ENCODE measurements at regions not wholly inside any gene's neighbourhood (a gene's known extent, or its start where the extent isn't known, plus 50 kb on each side); places are given as distances from the start of the nearest gene placed in this dataset.
A peak's percentile ranks its signal among the peaks of the same experiment; 100 is the strongest.

DNA sequence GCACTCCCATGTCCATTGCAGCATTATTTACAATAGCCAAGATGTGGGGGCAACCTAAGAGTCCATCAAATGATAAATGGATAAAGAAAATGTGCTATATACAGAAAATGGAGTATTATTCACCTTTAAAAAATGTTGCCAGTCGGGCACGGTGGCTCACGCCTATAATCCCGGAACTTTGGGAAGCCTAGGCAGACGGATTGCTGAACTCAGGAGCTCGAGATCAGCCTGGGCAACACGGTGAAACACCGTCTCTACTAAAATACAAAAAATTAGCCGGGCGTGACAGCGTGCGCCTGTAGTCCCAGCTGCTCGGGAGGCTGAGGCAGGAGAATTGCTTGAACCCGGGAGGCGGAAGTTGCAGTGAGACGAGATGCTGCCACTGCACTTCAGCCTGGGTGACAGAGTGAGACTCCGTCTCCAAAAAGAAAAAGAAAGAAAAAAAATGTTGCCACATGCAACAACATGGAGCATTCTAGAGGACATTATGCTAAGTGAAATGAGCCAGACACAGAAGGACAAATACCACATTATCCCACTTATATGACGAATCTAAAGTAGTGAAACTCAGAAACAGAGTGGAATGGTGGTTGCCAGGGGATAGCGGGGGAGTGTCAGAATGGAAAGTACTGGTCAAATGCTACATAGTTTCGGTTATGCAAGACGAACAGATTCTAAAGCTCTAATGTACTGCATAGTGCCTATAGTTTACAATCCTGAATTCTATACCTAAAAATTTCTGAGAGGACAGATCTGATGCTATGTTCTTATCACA is 1385.6 kb upstream of the TMEFF2 start:
- H2BK5ac ChIP-seq (ENCODE audit: low read depth, low read length, poor library complexity, severe bottlenecking): no peak overlapping the region
- 92% methylated on average over 19 of the region's 21 CpGs for WGBS
- H3K27me3 ChIP-seq (ENCODE audit: control insufficient read depth in 1 of 2, insufficient read depth in 1 of 2, low read length in 2 of 2): no peaks in the 10 kb centered on the region
- H3K4me2 ChIP-seq (ENCODE audit: low read length, poor library complexity, severe bottlenecking): no peak overlapping the region
- DNase-seq: no peak
- H3K23ac ChIP-seq (ENCODE audit: low read length in 2 of 2): no peak overlapping the region
- no peak overlapping the region for H3K18ac ChIP-seq (ENCODE audit: low read depth in 1 of 2, low read length in 2 of 2)
- H2AFZ ChIP-seq (ENCODE audit: low read depth, low read length): no peak overlapping the region
- H3K79me1 ChIP-seq (replicated peaks; ENCODE audit: low read length, poor library complexity, severe bottlenecking): peaks cover 3% of the 10 kb centered on the region
- H2BK12ac ChIP-seq (ENCODE audit: low read length in 2 of 2): no peak overlapping the region
- peaks cover 2% of the 10 kb centered on the region for H3K4me1 ChIP-seq (ENCODE audit: control insufficient read depth, insufficient read depth, low read depth, low read length)
- no peak overlapping the region for H2AK5ac ChIP-seq (ENCODE audit: low read length, severe bottlenecking)
- H3K36me3 ChIP-seq (ENCODE audit: control insufficient read depth in 1 of 2, insufficient read depth in 2 of 2, low read depth in 1 of 2, low read length in 2 of 2): no peaks in the 10 kb centered on the region
- H2BK120ac ChIP-seq (ENCODE audit: low read depth, low read length): no peak overlapping the region
- no peak overlapping the region for H2BK15ac ChIP-seq (ENCODE audit: low read depth, poor library complexity, severe bottlenecking)
- H4K8ac ChIP-seq (ENCODE audit: low read length): no peak overlapping the region
- no peaks in the 10 kb centered on the region for H3K9me3 ChIP-seq (ENCODE audit: control insufficient read depth, low read length)
- H3K27ac ChIP-seq (ENCODE audit: low read length, poor library complexity, severe bottlenecking): no peak overlapping the region
- no peak overlapping the region for H3K4ac ChIP-seq (ENCODE audit: low read depth in 1 of 2, low read length in 2 of 2)
- no peak overlapping the region for H3K14ac ChIP-seq (ENCODE audit: low read length in 2 of 2)
- no peak overlapping the region for H3K4me3 ChIP-seq (ENCODE audit: insufficient read depth in 1 of 2, low read depth in 1 of 2, low read length in 2 of 2)
- H3K9ac ChIP-seq (ENCODE audit: low read length): no peak overlapping the region
- H4K91ac ChIP-seq (ENCODE audit: low read length): no peak overlapping the region

- no peaks in the 10 kb centered on the region for H3K9me3 ChIP-seq (ENCODE audit: control insufficient read depth, low read length)
- no peaks in the 10 kb centered on the region for H3K27me3 ChIP-seq (ENCODE audit: control insufficient read depth in 1 of 2, insufficient read depth in 1 of 2, low read length in 2 of 2)
- H2BK15ac ChIP-seq (ENCODE audit: low read depth, poor library complexity, severe bottlenecking): no peak overlapping the region
- no peak overlapping the region for H3K27ac ChIP-seq (ENCODE audit: low read length, poor library complexity, severe bottlenecking)
- no peak overlapping the region for H3K4me2 ChIP-seq (ENCODE audit: low read length, poor library complexity, severe bottlenecking)
- H3K18ac ChIP-seq (ENCODE audit: low read depth in 1 of 2, low read length in 2 of 2): no peak overlapping the region
- no peak overlapping the region for H2BK120ac ChIP-seq (ENCODE audit: low read depth, low read length)
- no peak overlapping the region for H2BK5ac ChIP-seq (ENCODE audit: low read depth, low read length, poor library complexity, severe bottlenecking)
- no peak overlapping the region for H3K9ac ChIP-seq (ENCODE audit: low read length)
- no peak for DNase-seq
- H2BK12ac ChIP-seq (ENCODE audit: low read length in 2 of 2): no peak overlapping the region
- no peak overlapping the region for H3K23ac ChIP-seq (ENCODE audit: low read length in 2 of 2)
- H3K4me1 ChIP-seq (ENCODE audit: control insufficient read depth, insufficient read depth, low read depth, low read length): no peaks in the 10 kb centered on the region
- WGBS: 82% methylated on average over 1 of the region's 2 CpGs
- no peak overlapping the region for H3K4ac ChIP-seq (ENCODE audit: low read depth in 1 of 2, low read length in 2 of 2)
- no peak overlapping the region for H3K4me3 ChIP-seq (ENCODE audit: insufficient read depth in 1 of 2, low read depth in 1 of 2, low read length in 2 of 2)
- H2AFZ ChIP-seq (ENCODE audit: low read depth, low read length): no peak overlapping the region
- H3K79me1 ChIP-seq (replicated peaks; ENCODE audit: low read length, poor library complexity, severe bottlenecking): peaks cover 1% of the 10 kb centered on the region
- no peaks in the 10 kb centered on the region for H3K36me3 ChIP-seq (ENCODE audit: control insufficient read depth in 1 of 2, insufficient read depth in 2 of 2, low read depth in 1 of 2, low read length in 2 of 2)
- no peak overlapping the region for H3K14ac ChIP-seq (ENCODE audit: low read length in 2 of 2)
- H4K8ac ChIP-seq (ENCODE audit: low read length): no peak overlapping the region
- no peak overlapping the region for H4K91ac ChIP-seq (ENCODE audit: low read length)
- no peak overlapping the region for H2AK5ac ChIP-seq (ENCODE audit: low read length, severe bottlenecking)
Observed at GRCh38 chr2:193566886-193567285, 1372.2 kb upstream of the TMEFF2 start.

- WGBS: 52% methylated on average over 2 of the region's 2 CpGs
- Histone ChIP-seq H3K14ac (ENCODE audit: low read length in 2 of 2) (no peak overlapping the region), H3K23ac (ENCODE audit: low read length in 2 of 2) (no peak overlapping the region), H3K4ac (ENCODE audit: low read depth in 1 of 2, low read length in 2 of 2) (no peak overlapping the region), H3K27me3 (ENCODE audit: control insufficient read depth in 1 of 2, insufficient read depth in 1 of 2, low read length in 2 of 2) (no peaks in the 10 kb centered on the region), H2BK120ac (ENCODE audit: low read depth, low read length) (no peak overlapping the region), H3K4me2 (ENCODE audit: low read length, poor library complexity, severe bottlenecking) (no peak overlapping the region), H3K4me1 (ENCODE audit: control insufficient read depth, insufficient read depth, low read depth, low read length) (no peaks in the 10 kb centered on the region), H3K36me3 (ENCODE audit: control insufficient read depth in 1 of 2, insufficient read depth in 2 of 2, low read depth in 1 of 2, low read length in 2 of 2) (no peaks in the 10 kb centered on the region), H3K79me1 (replicated peaks; ENCODE audit: low read length, poor library complexity, severe bottlenecking) (peaks cover 4% of the 10 kb centered on the region), H3K18ac (ENCODE audit: low read depth in 1 of 2, low read length in 2 of 2) (no peak overlapping the region), H4K8ac (ENCODE audit: low read length) (no peak overlapping the region), H3K9ac (ENCODE audit: low read length) (no peak overlapping the region), H2AK5ac (ENCODE audit: low read length, severe bottlenecking) (no peak overlapping the region), H2BK12ac (ENCODE audit: low read length in 2 of 2) (no peak overlapping the region), H3K9me3 (ENCODE audit: control insufficient read depth, low read length) (no peaks in the 10 kb centered on the region), H4K91ac (ENCODE audit: low read length) (no peak overlapping the region), H3K4me3 (ENCODE audit: insufficient read depth in 1 of 2, low read depth in 1 of 2, low read length in 2 of 2) (no peak overlapping the region), H3K27ac (ENCODE audit: low read length, poor library complexity, severe bottlenecking) (no peak overlapping the region), H2BK15ac (ENCODE audit: low read depth, poor library complexity, severe bottlenecking) (no peak overlapping the region), H2AFZ (ENCODE audit: low read depth, low read length) (no peak overlapping the region), H2BK5ac (ENCODE audit: low read depth, low read length, poor library complexity, severe bottlenecking) (no peak overlapping the region)
- peak; percentile 33 for DNase-seq
Observed at GRCh38 chr2:193566276-193566675, 1371.5 kb upstream of the TMEFF2 start.

- H3K23ac ChIP-seq (ENCODE audit: low read length in 2 of 2): no peak overlapping the region
- no peak overlapping the region for H3K9ac ChIP-seq (ENCODE audit: low read length)
- no peak overlapping the region for H3K4me3 ChIP-seq (ENCODE audit: insufficient read depth in 1 of 2, low read depth in 1 of 2, low read length in 2 of 2)
- H3K27me3 ChIP-seq (ENCODE audit: control insufficient read depth in 1 of 2, insufficient read depth in 1 of 2, low read length in 2 of 2): no peaks in the 10 kb centered on the region
- no peak overlapping the region for H2BK12ac ChIP-seq (ENCODE audit: low read length in 2 of 2)
- H3K79me1 ChIP-seq (replicated peaks; ENCODE audit: low read length, poor library complexity, severe bottlenecking): peaks cover 3% of the 10 kb centered on the region
- no peak overlapping the region for H3K4me2 ChIP-seq (ENCODE audit: low read length, poor library complexity, severe bottlenecking)
- H3K14ac ChIP-seq (ENCODE audit: low read length in 2 of 2): no peak overlapping the region
- no peaks in the 10 kb centered on the region for H3K36me3 ChIP-seq (ENCODE audit: control insufficient read depth in 1 of 2, insufficient read depth in 2 of 2, low read depth in 1 of 2, low read length in 2 of 2)
- no peaks in the 10 kb centered on the region for H3K4me1 ChIP-seq (ENCODE audit: control insufficient read depth, insufficient read depth, low read depth, low read length)
- DNase-seq: no peak
- no peaks in the 10 kb centered on the region for H3K9me3 ChIP-seq (ENCODE audit: control insufficient read depth, low read length)
- no peak overlapping the region for H4K91ac ChIP-seq (ENCODE audit: low read length)
- H3K27ac ChIP-seq (ENCODE audit: low read length, poor library complexity, severe bottlenecking): no peak overlapping the region
- H3K18ac ChIP-seq (ENCODE audit: low read depth in 1 of 2, low read length in 2 of 2): no peak overlapping the region
- no peak overlapping the region for H2AK5ac ChIP-seq (ENCODE audit: low read length, severe bottlenecking)
- H4K8ac ChIP-seq (ENCODE audit: low read length): no peak overlapping the region
- H2BK15ac ChIP-seq (ENCODE audit: low read depth, poor library complexity, severe bottlenecking): no peak overlapping the region
- H3K4ac ChIP-seq (ENCODE audit: low read depth in 1 of 2, low read length in 2 of 2): no peak overlapping the region
- no peak overlapping the region for H2AFZ ChIP-seq (ENCODE audit: low read depth, low read length)
- H2BK5ac ChIP-seq (ENCODE audit: low read depth, low read length, poor library complexity, severe bottlenecking): no peak overlapping the region
- H2BK120ac ChIP-seq (ENCODE audit: low read depth, low read length): no peak overlapping the region
Observed at GRCh38 chr2:193562031-193562430, 1367.3 kb upstream of the TMEFF2 start.
